ENCODE measurements at regions not wholly inside any gene's neighbourhood (a gene's known extent, or its start where the extent isn't known, plus 50 kb on each side); places are given as distances from the start of the nearest gene placed in this dataset.

DNA sequence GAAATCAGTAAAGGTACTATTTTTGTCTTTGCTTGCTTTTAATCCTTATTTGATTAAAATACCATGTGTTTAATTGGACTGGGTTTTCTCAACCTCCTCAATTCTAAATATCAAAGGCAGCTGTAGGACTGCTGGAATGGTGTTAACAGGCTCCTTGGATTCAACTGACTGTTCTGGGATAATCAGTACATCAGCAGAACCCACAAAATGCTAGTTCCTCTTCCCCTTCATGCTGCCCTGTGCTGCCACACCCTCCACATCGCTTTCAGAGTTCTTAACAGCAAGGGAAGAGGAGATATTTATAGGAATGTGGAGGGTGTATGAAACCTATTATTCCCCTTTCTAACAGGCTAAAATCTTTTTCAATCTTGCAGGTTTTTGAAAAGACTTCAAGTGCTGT, 82.4 kb downstream of the KCTD12 start:
- Mint-ChIP-seq H3K9me3 (peaks cover 0 to 2% (median 0%) of the 10 kb centered on the region in 7 donors), H3K27ac (no peak overlapping the region), H3K36me3 (no peaks in the 10 kb centered on the region), H3K4me3 (no peak overlapping the region), H3K4me1 (no peaks in the 10 kb centered on the region), H3K27me3 (peaks cover under 1% of the 10 kb centered on the region)
- ATAC-seq (ENCODE audit: low read depth in 2 of 2): no peak
- no peak for DNase-seq
- no peak overlapping the region for H3K4me3 ChIP-seq (ENCODE audit: low read depth, low read length)
- no peaks in the 10 kb centered on the region for H3K36me3 ChIP-seq (ENCODE audit: control insufficient read depth, insufficient read depth, low read length)
- no peak overlapping the region for H3K27ac ChIP-seq (ENCODE audit: insufficient read depth, low read length, poor library complexity, severe bottlenecking)
- H3K4me1 ChIP-seq (ENCODE audit: control insufficient read depth, insufficient read depth, low read length, poor library complexity, severe bottlenecking): no peaks in the 10 kb centered on the region
- no peaks in the 10 kb centered on the region for H3K9me3 ChIP-seq (ENCODE audit: control insufficient read depth in 2 of 2, low read length in 2 of 2)
- no peaks in the 10 kb centered on the region for H3K27me3 ChIP-seq (ENCODE audit: control insufficient read depth, insufficient read depth, low read length)

DNA sequence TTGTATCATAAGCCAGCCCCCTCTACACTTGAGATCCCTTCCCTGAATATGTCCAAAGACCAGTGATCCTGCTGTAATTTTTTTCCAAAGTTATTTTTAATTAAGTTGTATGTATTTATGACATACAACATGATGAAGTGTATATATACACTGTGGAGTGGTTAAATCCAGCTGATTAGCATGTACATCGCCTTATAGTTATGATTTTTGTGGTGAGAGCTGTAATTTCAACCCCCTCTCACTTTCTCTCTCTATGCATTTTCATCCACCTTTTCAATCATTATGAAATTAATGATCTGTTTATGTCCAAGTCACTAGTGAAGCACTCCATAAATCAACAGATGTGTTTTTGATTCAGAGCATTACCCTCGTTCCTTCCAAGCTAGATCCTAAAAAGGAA, 85.3 kb downstream of the KCTD12 start:
- H3K27ac ChIP-seq (ENCODE audit: insufficient read depth, low read length, poor library complexity, severe bottlenecking): no peak overlapping the region
- H3K36me3 ChIP-seq (ENCODE audit: control insufficient read depth, insufficient read depth, low read length): no peaks in the 10 kb centered on the region
- peak overlapping the region in 1 of 4 donors; percentile 38 for H3K4me3 Mint-ChIP-seq
- DNase-seq (no peak), ATAC-seq (ENCODE audit: low read depth in 2 of 2) (no peak)
- peaks cover 0 to 2% (median 0%) of the 10 kb centered on the region in 7 donors for H3K9me3 Mint-ChIP-seq
- H3K4me1 Mint-ChIP-seq: no peaks in the 10 kb centered on the region
- H3K27me3 Mint-ChIP-seq: peaks cover 5% of the 10 kb centered on the region
- H3K36me3 Mint-ChIP-seq: no peaks in the 10 kb centered on the region
- H3K4me3 ChIP-seq (ENCODE audit: low read depth, low read length): no peak overlapping the region
- no peaks in the 10 kb centered on the region for H3K27me3 ChIP-seq (ENCODE audit: control insufficient read depth, insufficient read depth, low read length)
- no peaks in the 10 kb centered on the region for H3K9me3 ChIP-seq (ENCODE audit: control insufficient read depth in 2 of 2, low read length in 2 of 2)
- H3K4me1 ChIP-seq (ENCODE audit: control insufficient read depth, insufficient read depth, low read length, poor library complexity, severe bottlenecking): no peaks in the 10 kb centered on the region
- H3K27ac Mint-ChIP-seq: no peak overlapping the region

DNA sequence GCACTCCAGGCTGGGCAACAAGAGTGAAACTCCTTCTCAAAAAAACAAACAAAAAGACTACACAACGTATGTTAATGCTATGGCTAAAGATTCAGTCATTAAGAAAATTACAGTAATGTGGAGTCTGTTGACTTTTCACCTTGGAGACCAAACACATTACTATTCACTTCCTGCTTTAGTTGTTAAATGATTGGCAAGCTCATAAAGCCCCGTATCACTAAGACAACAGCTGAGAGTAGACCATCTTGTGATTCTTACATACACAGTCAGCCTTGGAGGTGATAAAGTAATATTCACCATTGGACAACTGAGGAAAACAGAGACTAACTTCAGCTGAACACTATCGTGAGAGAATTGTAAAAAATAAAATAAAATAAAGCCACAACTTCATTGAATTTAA, 86.5 kb downstream of the KCTD12 start:
- no peaks in the 10 kb centered on the region for H3K4me1 Mint-ChIP-seq

DNA sequence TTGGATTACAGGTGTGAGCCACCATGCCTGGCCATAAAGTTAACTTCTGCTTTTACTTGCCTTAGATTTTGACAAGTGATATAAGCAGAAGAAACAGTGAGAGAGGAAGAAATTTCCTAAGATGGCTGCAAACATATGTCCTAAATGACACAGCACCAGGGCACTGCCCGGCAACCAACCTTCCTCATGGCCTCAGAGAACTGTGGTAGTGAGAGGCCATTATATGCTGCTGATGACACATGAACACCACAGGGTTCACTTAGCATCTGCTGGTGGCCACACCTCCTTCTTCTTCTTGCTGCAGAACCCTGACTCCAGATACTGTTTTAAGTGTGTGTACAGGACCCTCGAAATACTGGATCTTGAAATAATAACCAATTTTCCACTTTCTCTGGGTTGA, 88.2 kb downstream of the KCTD12 start:
- no peaks in the 10 kb centered on the region for H3K36me3 Mint-ChIP-seq

More for the DNA sequence above, 86.5 kb downstream of the KCTD12 start:
- H3K27ac ChIP-seq (ENCODE audit: insufficient read depth, low read length, poor library complexity, severe bottlenecking): no peak overlapping the region
- H3K36me3 Mint-ChIP-seq: no peaks in the 10 kb centered on the region
- no peaks in the 10 kb centered on the region for H3K36me3 ChIP-seq (ENCODE audit: control insufficient read depth, insufficient read depth, low read length)
- H3K4me1 ChIP-seq (ENCODE audit: control insufficient read depth, insufficient read depth, low read length, poor library complexity, severe bottlenecking): no peaks in the 10 kb centered on the region
- no peak overlapping the region for H3K27ac Mint-ChIP-seq
- ATAC-seq (ENCODE audit: low read depth in 2 of 2) (no peak), DNase-seq (no peak)
- H3K4me3 ChIP-seq (ENCODE audit: low read depth, low read length): no peak overlapping the region
- no peak overlapping the region for H3K4me3 Mint-ChIP-seq
- peaks cover 0 to 2% (median 0%) of the 10 kb centered on the region in 7 donors for H3K9me3 Mint-ChIP-seq
- H3K9me3 ChIP-seq (ENCODE audit: control insufficient read depth in 2 of 2, low read length in 2 of 2): no peaks in the 10 kb centered on the region
- H3K27me3 ChIP-seq (ENCODE audit: control insufficient read depth, insufficient read depth, low read length): no peaks in the 10 kb centered on the region
- peaks cover 5% of the 10 kb centered on the region for H3K27me3 Mint-ChIP-seq

DNA sequence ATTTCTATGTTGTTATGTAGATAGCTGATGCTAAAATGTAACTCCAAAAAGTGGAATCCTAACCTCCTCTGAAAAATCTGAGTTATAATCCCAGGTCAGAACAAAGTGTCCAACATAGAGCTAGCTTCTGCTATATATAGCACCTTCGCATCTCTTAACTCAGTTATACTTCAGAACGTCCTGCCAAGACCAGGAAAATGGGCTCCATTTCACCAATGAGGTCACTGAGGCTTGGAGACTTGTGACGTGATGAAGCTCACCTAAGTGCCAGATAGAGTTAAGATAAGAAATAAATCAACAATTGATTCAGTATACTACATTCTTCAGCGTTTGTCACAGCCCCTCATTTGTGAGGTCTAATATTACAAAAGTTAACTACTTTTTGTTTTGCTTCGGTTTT, 88.8 kb downstream of the KCTD12 start:
- ATAC-seq (ENCODE audit: low read depth in 2 of 2) (no peak), DNase-seq (no peak)
- H3K4me1 ChIP-seq (ENCODE audit: control insufficient read depth, insufficient read depth, low read length, poor library complexity, severe bottlenecking): no peaks in the 10 kb centered on the region
- H3K27me3 ChIP-seq (ENCODE audit: control insufficient read depth, insufficient read depth, low read length): no peaks in the 10 kb centered on the region
- Mint-ChIP-seq H3K9me3 (no peaks in the 10 kb centered on the region), H3K4me3 (no peak overlapping the region), H3K27ac (no peak overlapping the region), H3K27me3 (peaks cover 5% of the 10 kb centered on the region), H3K4me1 (no peaks in the 10 kb centered on the region), H3K36me3 (no peaks in the 10 kb centered on the region)
- no peak overlapping the region for H3K4me3 ChIP-seq (ENCODE audit: low read depth, low read length)
- H3K9me3 ChIP-seq (ENCODE audit: control insufficient read depth in 2 of 2, low read length in 2 of 2): no peaks in the 10 kb centered on the region
- H3K36me3 ChIP-seq (ENCODE audit: control insufficient read depth, insufficient read depth, low read length): no peaks in the 10 kb centered on the region
- no peak overlapping the region for H3K27ac ChIP-seq (ENCODE audit: insufficient read depth, low read length, poor library complexity, severe bottlenecking)

More for the DNA sequence above, 88.2 kb downstream of the KCTD12 start:
- no peaks in the 10 kb centered on the region for H3K27me3 ChIP-seq (ENCODE audit: control insufficient read depth, insufficient read depth, low read length)
- no peaks in the 10 kb centered on the region for H3K9me3 Mint-ChIP-seq
- H3K4me1 ChIP-seq (ENCODE audit: control insufficient read depth, insufficient read depth, low read length, poor library complexity, severe bottlenecking): no peaks in the 10 kb centered on the region
- no peak overlapping the region for H3K27ac Mint-ChIP-seq
- no peaks in the 10 kb centered on the region for H3K36me3 ChIP-seq (ENCODE audit: control insufficient read depth, insufficient read depth, low read length)
- no peak for ATAC-seq (ENCODE audit: low read depth in 2 of 2)
- H3K27ac ChIP-seq (ENCODE audit: insufficient read depth, low read length, poor library complexity, severe bottlenecking): no peak overlapping the region
- DNase-seq: no peak
- no peaks in the 10 kb centered on the region for H3K9me3 ChIP-seq (ENCODE audit: control insufficient read depth in 2 of 2, low read length in 2 of 2)
- H3K27me3 Mint-ChIP-seq: peaks cover 5% of the 10 kb centered on the region
- no peaks in the 10 kb centered on the region for H3K4me1 Mint-ChIP-seq
- H3K4me3 ChIP-seq (ENCODE audit: low read depth, low read length): no peak overlapping the region
- no peak overlapping the region for H3K4me3 Mint-ChIP-seq

DNA sequence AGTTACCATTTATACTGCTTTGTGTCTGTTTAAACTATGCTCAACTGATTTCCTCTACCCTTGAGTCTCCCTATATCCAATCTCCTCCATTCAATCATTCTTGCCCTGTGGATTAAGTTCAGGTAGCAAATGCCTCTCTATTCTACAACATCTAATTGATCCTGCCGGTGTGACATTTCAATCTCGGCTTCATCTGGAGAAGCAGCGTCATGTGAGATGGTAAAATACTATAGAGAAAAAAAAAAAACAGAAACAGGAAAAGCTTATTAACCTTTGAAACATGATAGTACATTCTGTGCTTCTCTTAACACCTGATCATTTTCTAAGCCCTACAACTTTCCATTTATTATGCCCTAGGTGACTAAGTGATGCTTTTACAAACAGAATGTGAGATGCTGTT, 89.4 kb downstream of the KCTD12 start:
- no peak overlapping the region for H3K27ac ChIP-seq (ENCODE audit: insufficient read depth, low read length, poor library complexity, severe bottlenecking)
- no peaks in the 10 kb centered on the region for H3K4me1 Mint-ChIP-seq
- H3K27me3 ChIP-seq (ENCODE audit: control insufficient read depth, insufficient read depth, low read length): no peaks in the 10 kb centered on the region
- peaks cover 5% of the 10 kb centered on the region for H3K27me3 Mint-ChIP-seq
- H3K4me1 ChIP-seq (ENCODE audit: control insufficient read depth, insufficient read depth, low read length, poor library complexity, severe bottlenecking): no peaks in the 10 kb centered on the region
- DNase-seq (no peak), ATAC-seq (ENCODE audit: low read depth in 2 of 2) (no peak)
- no peaks in the 10 kb centered on the region for H3K9me3 ChIP-seq (ENCODE audit: control insufficient read depth in 2 of 2, low read length in 2 of 2)
- H3K4me3 Mint-ChIP-seq: no peak overlapping the region
- no peaks in the 10 kb centered on the region for H3K36me3 ChIP-seq (ENCODE audit: control insufficient read depth, insufficient read depth, low read length)
- H3K9me3 Mint-ChIP-seq: no peaks in the 10 kb centered on the region
- H3K36me3 Mint-ChIP-seq: no peaks in the 10 kb centered on the region
- no peak overlapping the region for H3K4me3 ChIP-seq (ENCODE audit: low read depth, low read length)
- H3K27ac Mint-ChIP-seq: no peak overlapping the region

DNA sequence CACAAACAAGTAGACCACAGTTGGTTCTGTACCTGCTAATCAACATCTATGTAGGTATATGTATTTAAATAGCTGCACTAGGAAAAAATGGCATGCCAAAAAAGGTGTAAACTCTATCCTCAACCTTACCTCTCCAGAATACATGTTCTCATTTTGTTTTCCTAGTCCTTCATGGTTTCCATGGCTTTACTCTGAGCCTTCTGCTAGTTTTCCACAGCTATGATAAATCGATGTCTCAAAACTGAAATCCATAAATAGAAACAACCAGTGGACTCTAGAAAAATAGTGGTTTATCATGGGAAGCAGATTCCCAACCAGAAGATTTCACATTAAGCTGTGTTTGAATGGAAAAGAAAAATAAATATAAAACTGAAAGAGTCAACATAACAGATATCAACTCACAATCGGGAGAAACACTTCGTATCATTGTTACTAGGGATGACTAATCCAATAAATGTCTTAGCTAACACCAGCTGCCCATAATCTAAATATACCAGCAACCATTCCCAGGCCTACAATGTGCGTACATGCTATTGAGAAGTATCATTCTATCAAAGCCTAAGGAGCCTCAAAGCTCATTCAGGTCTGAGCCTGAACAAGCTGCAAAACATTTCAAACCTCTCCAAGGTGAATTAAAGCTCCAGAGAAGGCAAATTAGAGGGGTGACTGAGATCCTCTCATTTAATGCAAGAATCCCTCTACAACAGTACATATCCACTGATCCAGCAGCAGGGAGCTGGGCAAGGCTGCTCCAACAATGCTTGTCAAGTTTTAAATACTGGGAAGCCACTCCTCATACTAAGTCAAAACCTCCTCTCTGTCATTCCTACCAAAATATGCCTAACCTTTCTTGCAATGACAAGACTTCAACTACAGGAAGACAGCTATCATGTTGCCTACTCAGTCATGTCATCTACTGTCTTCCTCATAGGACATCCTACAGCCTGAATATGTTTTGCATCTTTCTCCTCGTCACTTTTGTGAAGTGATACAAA, 90.2 kb downstream of the KCTD12 start:
- Histone ChIP-seq H3K36me3 (ENCODE audit: control insufficient read depth, insufficient read depth, low read length) (no peaks in the 10 kb centered on the region), H3K4me3 (ENCODE audit: low read depth, low read length) (no peak overlapping the region), H3K27me3 (ENCODE audit: control insufficient read depth, insufficient read depth, low read length) (no peaks in the 10 kb centered on the region), H3K9me3 (ENCODE audit: control insufficient read depth in 2 of 2, low read length in 2 of 2) (no peaks in the 10 kb centered on the region), H3K27ac (ENCODE audit: insufficient read depth, low read length, poor library complexity, severe bottlenecking) (no peak overlapping the region), H3K4me1 (ENCODE audit: control insufficient read depth, insufficient read depth, low read length, poor library complexity, severe bottlenecking) (no peaks in the 10 kb centered on the region)
- Mint-ChIP-seq H3K4me3 (no peak overlapping the region), H3K9me3 (no peaks in the 10 kb centered on the region), H3K36me3 (no peaks in the 10 kb centered on the region), H3K27me3 (peaks cover 5% of the 10 kb centered on the region), H3K27ac (no peak overlapping the region), H3K4me1 (no peaks in the 10 kb centered on the region)
- DNase-seq (no peak), ATAC-seq (ENCODE audit: low read depth in 2 of 2) (no peak)
